ENCODE measurements at regions not wholly inside any gene's neighbourhood (a gene's known extent, or its start where the extent isn't known, plus 50 kb on each side); places are given as distances from the start of the nearest gene placed in this dataset.

DNA sequence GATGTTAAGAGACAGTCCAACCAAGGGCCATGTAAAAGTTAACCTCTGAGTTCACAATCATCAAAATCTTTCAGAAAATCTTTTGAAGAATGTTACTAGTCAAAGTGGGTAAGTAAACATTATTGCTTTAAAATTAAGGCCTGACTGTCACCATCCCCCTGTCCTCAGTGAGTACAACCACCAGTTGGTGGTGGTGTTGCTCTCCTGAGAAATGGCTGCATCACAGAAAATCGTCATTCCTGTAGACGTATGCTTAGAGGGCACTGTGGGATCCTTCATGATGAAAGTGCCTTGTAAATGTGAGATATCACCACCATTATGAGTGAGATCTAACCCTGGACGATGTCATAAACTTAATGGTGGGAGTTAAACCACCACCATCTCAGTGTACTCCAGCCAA lies 451.2 kb downstream of the RPS29 start:
- TF ChIP-seq ZNF274 (IDR thresholded peaks at IDR 0.05; ENCODE audit: low read depth, low read length) = no peak
- no peak for TF ChIP-seq YY1 (IDR thresholded peaks at IDR 0.05; ENCODE audit: insufficient read depth, insufficient read length)
